Putamen (tissue), 1 donor: ENCODE measurements at regions not wholly inside any gene's neighbourhood (a gene's known extent, or its start where the extent isn't known, plus 50 kb on each side); places are given as distances from the start of the nearest gene placed in this dataset.
"Not testable (repeated sequence)": the region's sequence is repeated elsewhere in the genome, so short reads cannot be mapped to it uniquely, and the experiment has no call there.

Experiments used
- DNase-seq: peaks from one replicate; pipeline ENCODE4 v3.0.0-alpha.2; 2016; ENCODE audit warnings: low spot score

- no peak for DNase-seq
Measured at GRCh38 chr10:33067917-33068316, 109.9 kb upstream of the ITGB1 start.

DNA sequence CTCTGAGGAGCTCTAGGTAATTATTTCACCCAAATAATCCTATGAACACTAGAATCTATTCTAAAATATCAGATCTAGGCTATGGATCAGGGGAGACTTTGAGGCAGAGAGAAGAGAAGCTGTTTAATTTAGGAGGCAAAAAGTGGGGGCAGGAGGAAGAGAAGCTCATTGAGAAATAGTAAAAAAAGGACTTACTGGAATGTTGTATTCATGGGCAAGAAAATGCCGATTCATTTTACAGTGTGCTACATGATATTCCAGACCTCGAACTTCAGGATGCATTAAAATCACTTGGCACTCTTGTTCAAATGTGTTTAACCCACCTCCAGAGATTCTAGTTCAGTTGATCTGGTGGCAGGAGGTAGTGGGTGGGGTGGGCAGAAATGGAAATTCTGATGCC lies 109.5 kb upstream of the ITGB1 start:
- DNase-seq = no peak

DNA sequence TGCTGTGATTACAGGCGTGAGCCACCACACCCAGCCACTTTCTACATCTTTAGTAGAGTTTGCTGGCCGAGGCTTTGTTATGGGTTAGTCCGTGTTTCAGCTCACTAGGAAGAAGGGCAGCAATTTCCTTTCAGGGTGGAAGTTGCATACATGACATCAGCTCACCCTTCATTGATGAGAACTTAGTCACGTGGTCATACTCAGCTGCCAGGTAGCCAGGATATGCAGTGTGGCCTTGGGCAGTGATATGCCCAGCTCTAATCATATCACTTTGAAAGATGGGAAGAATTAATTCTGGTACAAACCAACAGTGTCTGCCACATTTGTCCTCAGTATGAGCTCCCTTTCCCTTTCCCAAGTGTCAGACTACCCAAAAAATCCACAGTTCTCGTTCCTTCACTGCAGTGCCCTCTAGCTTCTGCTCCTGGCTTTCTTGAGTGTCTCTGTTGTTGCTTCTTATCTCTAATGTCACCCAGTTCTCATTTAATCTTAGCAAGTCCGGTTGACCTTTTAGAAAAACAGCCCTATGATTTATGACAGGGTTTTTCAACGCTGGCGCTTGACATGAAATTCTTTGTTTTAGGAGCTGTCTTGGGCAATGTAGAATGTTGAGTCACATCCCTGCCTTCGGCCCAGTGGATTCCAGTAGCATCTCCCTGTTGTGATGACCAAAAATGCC lies 108.7 kb upstream of the ITGB1 start:
- DNase-seq = no peak

DNA sequence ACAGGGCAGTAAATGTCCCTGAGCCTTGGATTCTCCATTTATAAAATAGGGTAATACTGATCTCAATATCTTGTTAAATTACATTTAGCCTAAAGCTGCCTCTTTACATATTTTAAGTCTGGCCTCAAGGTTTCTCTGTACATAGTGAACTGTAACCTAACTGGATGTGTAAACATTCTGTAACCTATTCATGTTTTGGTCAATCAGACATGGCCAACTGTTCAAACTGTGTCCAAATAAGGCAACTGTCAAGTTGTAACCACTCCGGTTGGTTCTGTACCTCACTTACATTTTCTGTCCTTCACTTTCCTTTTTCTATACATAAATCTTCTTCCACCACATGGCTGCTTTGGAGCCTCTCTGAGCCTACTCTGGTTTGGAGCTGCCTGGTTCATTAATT lies 107.1 kb upstream of the ITGB1 start:
- DNase-seq = no peak

DNA sequence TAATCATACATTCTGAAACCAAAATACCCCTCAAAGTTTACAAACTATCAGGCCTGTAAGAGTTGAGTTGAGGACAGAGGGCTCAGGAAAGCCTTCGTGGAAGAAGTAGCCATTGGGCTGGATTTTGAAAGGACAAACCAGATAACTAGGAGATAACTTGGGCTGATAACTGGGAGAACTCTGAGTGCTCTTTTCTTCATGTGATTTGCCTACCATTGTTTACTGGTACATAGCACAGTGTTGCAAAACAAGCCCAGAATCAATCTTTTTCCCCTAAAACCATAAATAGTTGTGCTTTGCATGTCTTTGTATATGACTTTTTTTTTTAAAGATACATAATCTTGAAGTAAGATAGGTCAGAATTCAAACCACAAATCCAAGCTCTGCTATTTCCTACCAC lies 106.7 kb upstream of the ITGB1 start:
- no peak for DNase-seq

- no peak for DNase-seq
Measured at GRCh38 chr10:33057620-33058019, 99.6 kb upstream of the ITGB1 start.

- no peak for DNase-seq
Measured at GRCh38 chr10:33056828-33057596, 99.0 kb upstream of the ITGB1 start.

DNA sequence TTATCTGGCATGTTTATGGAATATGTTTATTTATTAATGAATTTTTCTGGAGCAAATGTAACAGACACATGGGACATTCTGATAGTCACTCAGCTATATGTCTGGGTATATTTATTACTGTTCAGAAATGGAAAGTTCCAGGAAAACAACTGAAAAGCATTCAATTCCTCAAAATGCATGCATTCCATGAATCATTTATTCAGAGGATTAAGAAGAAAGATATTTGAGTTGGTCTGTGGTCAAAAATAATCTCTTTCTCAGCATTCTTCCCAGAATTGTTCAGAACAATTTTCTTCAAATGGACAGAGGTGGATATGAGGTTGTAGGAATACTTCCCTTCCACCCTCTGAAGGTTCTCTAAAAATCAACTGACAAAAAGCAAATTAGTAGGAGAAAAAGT lies 97.6 kb upstream of the ITGB1 start:
- no peak for DNase-seq

- no peak for DNase-seq
Measured at GRCh38 chr10:33052915-33053810, 95.1 kb upstream of the ITGB1 start.

- DNase-seq = no peak
Measured at GRCh38 chr10:33052263-33052875, 94.3 kb upstream of the ITGB1 start.

GRCh38 chr10:33049963-33050920 lies 92.2 kb upstream of the ITGB1 start:
- DNase-seq = not testable (repeated sequence)

GRCh38 chr10:33048223-33048622 lies 90.2 kb upstream of the ITGB1 start:
- DNase-seq = no peak

DNA sequence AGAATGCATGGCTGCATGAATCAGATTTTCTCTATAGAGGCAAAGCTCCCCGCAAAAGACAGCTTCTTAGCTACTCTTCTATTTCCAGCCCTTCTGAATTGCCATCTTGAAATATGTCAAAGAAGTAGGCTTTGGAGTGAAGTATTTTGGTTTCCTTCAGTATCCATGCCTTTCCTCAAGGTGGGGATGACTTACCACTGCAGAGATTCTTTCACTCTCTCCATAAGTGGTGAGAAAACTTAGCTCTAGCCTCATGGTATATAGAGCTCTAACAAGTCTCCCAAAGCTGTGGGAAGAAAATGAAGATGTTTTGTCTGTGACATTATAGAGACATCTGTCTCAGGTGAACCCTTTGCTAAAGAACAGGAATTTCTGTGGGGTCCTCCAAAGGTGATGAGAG lies 89.6 kb upstream of the ITGB1 start:
- DNase-seq = no peak

GRCh38 chr10:33046792-33047191 lies 88.8 kb upstream of the ITGB1 start:
- DNase-seq = no peak

- DNase-seq = no peak
Measured at GRCh38 chr10:33045421-33045820, 87.4 kb upstream of the ITGB1 start.

DNA sequence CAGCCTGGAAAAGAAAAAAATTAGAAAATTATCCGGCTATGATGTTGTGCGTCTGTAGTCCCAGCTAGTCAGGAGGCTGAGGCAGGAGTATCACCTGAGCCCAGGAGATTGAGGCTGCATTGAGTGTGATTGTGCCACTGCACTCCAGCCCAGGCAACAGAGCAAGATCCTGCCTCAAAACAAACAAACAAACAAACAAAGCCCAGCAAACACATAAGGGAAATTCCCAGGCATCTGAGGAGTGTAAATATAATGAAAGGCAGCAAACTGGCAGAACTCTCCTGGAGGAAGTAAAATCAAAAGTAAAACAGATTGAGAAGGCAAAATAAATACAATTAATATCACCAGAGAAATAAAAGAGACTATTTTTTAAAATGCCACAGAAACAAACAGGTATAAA lies 84.5 kb upstream of the ITGB1 start:
- no peak for DNase-seq

DNA sequence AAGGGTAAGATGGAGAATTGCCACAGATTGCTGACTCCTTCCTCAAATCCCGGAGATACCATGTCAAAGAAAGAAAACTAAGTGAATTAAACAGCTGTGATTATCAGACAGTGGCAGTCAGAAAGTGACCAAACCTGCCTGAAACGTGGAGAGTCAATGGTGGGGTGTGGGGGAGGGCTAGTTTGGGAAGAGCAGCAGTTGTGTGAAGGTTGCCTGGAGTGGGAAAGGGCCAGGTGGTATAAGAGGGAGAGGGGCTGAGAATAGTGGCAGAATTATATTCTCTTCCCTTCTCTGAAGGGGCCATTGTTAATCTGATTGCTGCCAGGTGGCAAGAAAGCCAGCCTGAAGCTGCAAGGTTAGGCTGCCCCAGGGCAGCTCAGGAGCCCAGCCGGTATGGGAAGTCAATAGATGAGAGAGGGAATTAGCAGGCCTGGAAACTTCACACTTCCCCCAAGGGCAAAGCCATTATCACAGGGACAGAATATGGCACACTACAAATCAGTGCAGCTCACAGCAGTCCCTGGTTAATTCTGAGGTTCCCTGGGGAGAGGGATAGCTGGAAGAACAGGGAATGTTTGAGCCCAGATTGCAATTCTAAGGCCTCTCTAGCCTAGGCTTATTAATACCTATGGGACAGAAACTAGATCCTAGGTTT lies 83.9 kb upstream of the ITGB1 start:
- no peak for DNase-seq

DNA sequence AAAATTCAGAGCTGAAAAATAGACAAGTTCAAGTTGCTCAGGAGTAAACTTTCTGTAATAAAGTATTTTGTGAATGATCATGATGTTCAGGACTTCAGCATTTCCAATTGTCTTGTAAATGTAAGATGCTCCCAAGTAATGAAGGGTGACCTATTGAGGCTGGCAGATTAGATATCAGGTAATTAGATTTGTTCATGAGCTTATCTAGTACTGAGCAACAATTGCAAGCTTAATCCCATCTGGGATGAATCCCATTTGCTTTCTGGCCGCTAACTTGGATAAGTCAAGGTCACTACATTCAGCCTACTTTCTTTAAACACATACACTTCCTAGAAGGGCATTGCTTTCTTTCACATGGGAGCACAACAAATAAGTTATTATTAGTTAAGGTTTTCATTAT lies 82.4 kb upstream of the ITGB1 start:
- DNase-seq = no peak

- DNase-seq = no peak
Measured at GRCh38 chr10:33039181-33039580, 81.2 kb upstream of the ITGB1 start.

GRCh38 chr10:33038672-33039071 lies 80.6 kb upstream of the ITGB1 start:
- no peak for DNase-seq

DNA sequence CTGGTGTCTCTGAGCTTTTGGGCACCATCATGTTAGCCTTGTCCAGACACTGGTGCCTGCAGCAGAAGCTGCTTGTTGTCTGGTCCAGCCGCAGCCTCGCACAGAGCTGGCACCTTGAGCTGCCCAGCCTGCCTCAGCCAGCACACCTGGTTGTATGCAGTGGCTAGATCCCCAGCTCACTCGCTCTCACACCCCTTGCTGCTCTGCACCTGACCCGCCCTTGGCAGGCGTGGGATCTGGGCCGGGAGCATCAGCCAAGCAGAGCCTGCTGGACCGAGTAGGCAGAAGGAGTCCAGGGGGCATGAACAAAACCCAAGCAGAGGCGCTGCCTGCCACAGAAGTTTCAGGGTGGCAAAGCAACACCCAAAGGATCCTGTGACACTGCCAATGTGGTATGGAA lies 79.7 kb upstream of the ITGB1 start:
- DNase-seq = no peak
